HEK293 (cell line): ENCODE measurements at regions not wholly inside any gene's neighbourhood (a gene's known extent, or its start where the extent isn't known, plus 50 kb on each side); places are given as distances from the start of the nearest gene placed in this dataset.

Experiments used
- CTCF ChIA-PET: fragments of 350-600 bp; formaldehyde crosslinking; extraction: SDS; loops from one replicate; lab custom pipeline; 2021; ENCODE audit warnings: antibody characterized with exemption; lab: Yijun Ruan, JAX
- POLR2A ChIA-PET: fragments of 300-600 bp; formaldehyde crosslinking; extraction: SDS; loops from one replicate; lab custom pipeline; 2020; ENCODE audit warnings: antibody characterized with exemption, inconsistent platforms; lab: Yijun Ruan, JAX
- H3K27ac ChIP-seq: fragments of 200-500 bp; sonication (Bioruptor generic); 2 replicates; pipeline ENCODE4 v1.5.1; 2014; ENCODE audit warnings: low read depth, low read length, control low read depth, inconsistent platforms; ENCODE audit errors: extremely low read depth
- H3K36me3 ChIP-seq, 2 experiments: fragments of 200-500 bp in 1 of 2; sonication (Bioruptor generic) in 1 of 2; 1 replicate in 1 of 2; 2 replicates in 1 of 2; pipeline ENCODE4 v1.5.1; 2014 to 2017; ENCODE audit warnings: inconsistent platforms in 2 of 2, low read length in 2 of 2; ENCODE audit not compliant: control insufficient read depth in 2 of 2, insufficient read depth in 1 of 2
- H3K4me1 ChIP-seq: fragments of 200-500 bp; sonication (Bioruptor generic); 2 replicates; pipeline ENCODE4 v1.5.1; 2014; ENCODE audit warnings: mild to moderate bottlenecking, low read length, inconsistent platforms; ENCODE audit not compliant: control insufficient read depth, insufficient read depth
- H3K4me3 ChIP-seq: 2 replicates; pipeline ENCODE4 v1.5.1; 2011; ENCODE audit warnings: low read depth, mild to moderate bottlenecking, control low read depth, low read length, moderate library complexity
- H3K9me3 ChIP-seq: fragments of 200-500 bp; sonication (Bioruptor generic); 2 replicates; pipeline ENCODE4 v1.5.1; 2014; ENCODE audit warnings: low read depth, low read length, inconsistent platforms; ENCODE audit not compliant: control insufficient read depth, insufficient read depth
- HOXA7 ChIP-seq: sonication (generic); formaldehyde crosslinking; IDR thresholded peaks from 2 replicates; pipeline ENCODE4 v1.8.1; 2022; ENCODE audit warnings: missing genetic modification reagents, borderline replicate concordance
- INSM2 ChIP-seq: fragments of 450-650 bp; formaldehyde crosslinking; IDR thresholded peaks from 2 replicates; pipeline ENCODE4 v1.5.1; 2016; ENCODE audit warnings: missing biosample characterization, missing genetic modification characterization
- PRDM6 ChIP-seq: fragments of 450-650 bp; formaldehyde crosslinking; IDR thresholded peaks from 2 replicates; pipeline ENCODE4 v1.5.1; 2017; ENCODE audit warnings: missing biosample characterization, missing genetic modification characterization
- SP2 ChIP-seq: fragments of 450-650 bp; formaldehyde crosslinking; IDR thresholded peaks from 2 replicates; pipeline ENCODE4 v1.5.1; 2016; ENCODE audit warnings: missing biosample characterization, missing genetic modification characterization
- YY1 ChIP-seq: fragments of 450-650 bp; formaldehyde crosslinking; IDR thresholded peaks from 2 replicates; pipeline ENCODE4 v1.5.1; 2018; ENCODE audit warnings: missing biosample characterization, missing genetic modification characterization
- ZBTB48 ChIP-seq: fragments of 450-650 bp; formaldehyde crosslinking; IDR thresholded peaks from 2 replicates; pipeline ENCODE4 v1.5.1; 2016; ENCODE audit warnings: missing biosample characterization, missing genetic modification characterization
- ZFP69B ChIP-seq: fragments of 450-650 bp; formaldehyde crosslinking; IDR thresholded peaks from 2 replicates; pipeline ENCODE4 v1.5.1; 2016; ENCODE audit warnings: missing biosample characterization, missing genetic modification characterization
- ZNF121 ChIP-seq: fragments of 450-650 bp; formaldehyde crosslinking; IDR thresholded peaks from 2 replicates; pipeline ENCODE4 v1.5.1; 2016; ENCODE audit warnings: missing biosample characterization, missing genetic modification characterization
- ZNF350 ChIP-seq: fragments of 450-650 bp; formaldehyde crosslinking; IDR thresholded peaks from 2 replicates; pipeline ENCODE4 v1.5.0; 2017; ENCODE audit warnings: missing biosample characterization, mild to moderate bottlenecking, missing genetic modification characterization
- ZNF404 ChIP-seq: fragments of 450-650 bp; formaldehyde crosslinking; IDR thresholded peaks from 2 replicates; pipeline ENCODE4 v1.5.1; 2017; ENCODE audit warnings: missing biosample characterization, missing genetic modification characterization
- ZNF558 ChIP-seq: fragments of 450-650 bp; formaldehyde crosslinking; IDR thresholded peaks from 2 replicates; pipeline ENCODE4 v1.5.1; 2016; ENCODE audit warnings: missing biosample characterization, missing genetic modification characterization
- ZNF561 ChIP-seq: fragments of 450-650 bp; IDR thresholded peaks from 2 replicates; pipeline ENCODE4 v1.5.1; 2018; ENCODE audit warnings: missing biosample characterization, missing genetic modification characterization, borderline replicate concordance
- ZNF585B ChIP-seq: fragments of 450-650 bp; formaldehyde crosslinking; IDR thresholded peaks from 2 replicates; pipeline ENCODE4 v1.5.1; 2016; ENCODE audit warnings: missing biosample characterization, missing genetic modification characterization
- ZNF596 ChIP-seq: fragments of 450-650 bp; IDR thresholded peaks from 2 replicates; pipeline ENCODE4 v1.5.0; 2018; ENCODE audit warnings: missing biosample characterization, mild to moderate bottlenecking, missing genetic modification characterization, moderate library complexity
- ZNF645 ChIP-seq: fragments of 450-650 bp; formaldehyde crosslinking; IDR thresholded peaks from 2 replicates; pipeline ENCODE4; 2016; ENCODE audit warnings: missing biosample characterization, missing genetic modification characterization
- ZNF785 ChIP-seq: fragments of 450-650 bp; formaldehyde crosslinking; IDR thresholded peaks from 2 replicates; pipeline ENCODE4 v1.5.1; 2016; ENCODE audit warnings: missing biosample characterization, missing genetic modification characterization
- ZSCAN16 ChIP-seq: fragments of 450-650 bp; formaldehyde crosslinking; IDR thresholded peaks from 2 replicates; pipeline ENCODE4 v1.5.1; 2016; ENCODE audit warnings: missing biosample characterization, missing genetic modification characterization
- TF ChIP-seq, protein P1 (sequence below): fragments of 450-650 bp; formaldehyde crosslinking; IDR thresholded peaks from 2 replicates; pipeline ENCODE4 v1.5.1; 2016; ENCODE audit warnings: missing biosample characterization, missing genetic modification characterization, low read depth
- TF ChIP-seq, protein P2 (sequence below): fragments of 450-650 bp; formaldehyde crosslinking; IDR thresholded peaks from 2 replicates; pipeline ENCODE4 v1.5.1; 2016; ENCODE audit warnings: missing biosample characterization, missing genetic modification characterization
- TF ChIP-seq, protein P3 (sequence below): fragments of 450-650 bp; formaldehyde crosslinking; conservative IDR thresholded peaks from 2 replicates; pipeline ENCODE4 v1.5.1; 2016; ENCODE audit warnings: low read depth, missing biosample characterization, missing genetic modification characterization
- TF ChIP-seq, protein P4 (sequence below): fragments of 450-650 bp; formaldehyde crosslinking; IDR thresholded peaks from 2 replicates; pipeline ENCODE4 v1.5.1; 2016; ENCODE audit warnings: missing biosample characterization, missing genetic modification characterization

DNA sequence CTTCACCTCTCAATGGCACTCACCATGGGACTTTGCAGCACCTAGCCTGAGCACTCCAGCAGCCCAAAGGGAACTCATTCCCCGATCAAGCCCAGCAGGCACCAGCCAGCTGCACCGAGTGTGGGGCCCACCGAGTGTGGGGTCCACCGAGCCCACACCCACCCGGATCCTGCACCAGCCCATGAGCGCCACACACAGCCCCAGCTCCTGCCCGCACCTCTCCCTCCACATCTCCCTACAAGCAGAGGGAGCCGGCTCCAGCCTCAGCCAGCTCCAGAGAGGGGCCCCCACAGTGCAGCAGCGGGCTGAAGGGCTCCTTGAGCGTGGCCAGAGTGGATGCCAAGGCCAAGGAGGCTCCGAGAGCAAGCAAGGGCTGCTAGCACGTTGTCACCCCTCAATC lies 1182.4 kb downstream of the HACE1 start:
- Histone ChIP-seq H3K36me3 (no peaks in the 10 kb centered on the region), H3K4me1 (no peaks in the 10 kb centered on the region), H3K9me3 (no peaks in the 10 kb centered on the region), H3K27ac (no peak overlapping the region), H3K4me3 (no peak overlapping the region)
- CTCF ChIA-PET, result no interaction called here
- POLR2A ChIA-PET, result no interaction called here
- no peak for TF ChIP-seq ZNF785 (tag by site-specific recombination)
- TF ChIP-seq ZNF558 (tag by site-specific recombination), result no peak
- no peak for TF ChIP-seq ZNF121 (tag by site-specific recombination)
- TF ChIP-seq, protein P1, sequence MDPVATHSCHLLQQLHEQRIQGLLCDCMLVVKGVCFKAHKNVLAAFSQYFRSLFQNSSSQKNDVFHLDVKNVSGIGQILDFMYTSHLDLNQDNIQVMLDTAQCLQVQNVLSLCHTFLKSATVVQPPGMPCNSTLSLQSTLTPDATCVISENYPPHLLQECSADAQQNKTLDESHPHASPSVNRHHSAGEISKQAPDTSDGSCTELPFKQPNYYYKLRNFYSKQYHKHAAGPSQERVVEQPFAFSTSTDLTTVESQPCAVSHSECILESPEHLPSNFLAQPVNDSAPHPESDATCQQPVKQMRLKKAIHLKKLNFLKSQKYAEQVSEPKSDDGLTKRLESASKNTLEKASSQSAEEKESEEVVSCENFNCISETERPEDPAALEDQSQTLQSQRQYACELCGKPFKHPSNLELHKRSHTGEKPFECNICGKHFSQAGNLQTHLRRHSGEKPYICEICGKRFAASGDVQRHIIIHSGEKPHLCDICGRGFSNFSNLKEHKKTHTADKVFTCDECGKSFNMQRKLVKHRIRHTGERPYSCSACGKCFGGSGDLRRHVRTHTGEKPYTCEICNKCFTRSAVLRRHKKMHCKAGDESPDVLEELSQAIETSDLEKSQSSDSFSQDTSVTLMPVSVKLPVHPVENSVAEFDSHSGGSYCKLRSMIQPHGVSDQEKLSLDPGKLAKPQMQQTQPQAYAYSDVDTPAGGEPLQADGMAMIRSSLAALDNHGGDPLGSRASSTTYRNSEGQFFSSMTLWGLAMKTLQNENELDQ (tag by site-specific recombination), result no peak
- no peak for TF ChIP-seq HOXA7 (CRISPR knock-in tag)
- no peak for TF ChIP-seq ZSCAN16 (tag by site-specific recombination)
- TF ChIP-seq ZNF585B (tag by site-specific recombination), result no peak
- TF ChIP-seq ZFP69B (tag by site-specific recombination), result no peak

DNA sequence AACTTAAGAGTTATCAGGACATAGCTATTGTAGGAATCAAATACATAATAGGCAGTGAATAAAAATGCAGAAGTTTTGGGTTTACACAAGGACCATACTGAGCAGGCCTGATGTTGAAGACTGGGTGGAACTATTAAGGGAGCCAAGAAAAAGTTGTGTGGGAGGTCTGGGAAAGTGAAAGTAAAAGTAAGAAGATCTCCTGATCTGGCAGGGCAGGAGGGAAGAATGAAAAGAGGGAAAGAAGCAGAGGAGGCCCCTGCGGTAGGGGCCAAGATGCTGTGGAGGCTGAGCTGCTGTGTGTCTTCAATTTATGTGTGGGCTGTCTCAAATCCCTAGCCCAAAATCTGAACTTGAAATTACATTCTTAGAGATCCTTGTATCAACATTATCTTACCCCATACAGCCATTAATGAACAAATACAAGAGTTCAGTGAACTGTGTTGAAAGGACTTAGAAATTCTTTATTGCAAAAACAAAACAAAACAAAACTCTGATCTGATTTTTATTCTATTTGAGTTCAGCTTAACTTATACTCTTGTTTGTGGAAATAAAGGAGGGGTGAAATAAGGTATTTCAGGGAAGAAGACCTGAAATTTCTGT lies 1183.8 kb downstream of the HACE1 start:
- CTCF ChIA-PET, result no interaction called here
- POLR2A ChIA-PET, result no interaction called here
- no peaks in the 10 kb centered on the region for H3K4me1 ChIP-seq
- no peak overlapping the region for H3K27ac ChIP-seq
- H3K36me3 ChIP-seq, result no peaks in the 10 kb centered on the region
- H3K4me3 ChIP-seq, result no peak overlapping the region
- no peaks in the 10 kb centered on the region for H3K9me3 ChIP-seq
- TF ChIP-seq SP2 (tag by site-specific recombination), result no peak
- TF ChIP-seq YY1, result no peak
- TF ChIP-seq ZBTB48 (tag by site-specific recombination), result no peak
- TF ChIP-seq, protein P2, sequence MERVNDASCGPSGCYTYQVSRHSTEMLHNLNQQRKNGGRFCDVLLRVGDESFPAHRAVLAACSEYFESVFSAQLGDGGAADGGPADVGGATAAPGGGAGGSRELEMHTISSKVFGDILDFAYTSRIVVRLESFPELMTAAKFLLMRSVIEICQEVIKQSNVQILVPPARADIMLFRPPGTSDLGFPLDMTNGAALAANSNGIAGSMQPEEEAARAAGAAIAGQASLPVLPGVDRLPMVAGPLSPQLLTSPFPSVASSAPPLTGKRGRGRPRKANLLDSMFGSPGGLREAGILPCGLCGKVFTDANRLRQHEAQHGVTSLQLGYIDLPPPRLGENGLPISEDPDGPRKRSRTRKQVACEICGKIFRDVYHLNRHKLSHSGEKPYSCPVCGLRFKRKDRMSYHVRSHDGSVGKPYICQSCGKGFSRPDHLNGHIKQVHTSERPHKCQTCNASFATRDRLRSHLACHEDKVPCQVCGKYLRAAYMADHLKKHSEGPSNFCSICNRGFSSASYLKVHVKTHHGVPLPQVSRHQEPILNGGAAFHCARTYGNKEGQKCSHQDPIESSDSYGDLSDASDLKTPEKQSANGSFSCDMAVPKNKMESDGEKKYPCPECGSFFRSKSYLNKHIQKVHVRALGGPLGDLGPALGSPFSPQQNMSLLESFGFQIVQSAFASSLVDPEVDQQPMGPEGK (tag by site-specific recombination), result no peak
- no peak for TF ChIP-seq PRDM6
- TF ChIP-seq, protein P3, sequence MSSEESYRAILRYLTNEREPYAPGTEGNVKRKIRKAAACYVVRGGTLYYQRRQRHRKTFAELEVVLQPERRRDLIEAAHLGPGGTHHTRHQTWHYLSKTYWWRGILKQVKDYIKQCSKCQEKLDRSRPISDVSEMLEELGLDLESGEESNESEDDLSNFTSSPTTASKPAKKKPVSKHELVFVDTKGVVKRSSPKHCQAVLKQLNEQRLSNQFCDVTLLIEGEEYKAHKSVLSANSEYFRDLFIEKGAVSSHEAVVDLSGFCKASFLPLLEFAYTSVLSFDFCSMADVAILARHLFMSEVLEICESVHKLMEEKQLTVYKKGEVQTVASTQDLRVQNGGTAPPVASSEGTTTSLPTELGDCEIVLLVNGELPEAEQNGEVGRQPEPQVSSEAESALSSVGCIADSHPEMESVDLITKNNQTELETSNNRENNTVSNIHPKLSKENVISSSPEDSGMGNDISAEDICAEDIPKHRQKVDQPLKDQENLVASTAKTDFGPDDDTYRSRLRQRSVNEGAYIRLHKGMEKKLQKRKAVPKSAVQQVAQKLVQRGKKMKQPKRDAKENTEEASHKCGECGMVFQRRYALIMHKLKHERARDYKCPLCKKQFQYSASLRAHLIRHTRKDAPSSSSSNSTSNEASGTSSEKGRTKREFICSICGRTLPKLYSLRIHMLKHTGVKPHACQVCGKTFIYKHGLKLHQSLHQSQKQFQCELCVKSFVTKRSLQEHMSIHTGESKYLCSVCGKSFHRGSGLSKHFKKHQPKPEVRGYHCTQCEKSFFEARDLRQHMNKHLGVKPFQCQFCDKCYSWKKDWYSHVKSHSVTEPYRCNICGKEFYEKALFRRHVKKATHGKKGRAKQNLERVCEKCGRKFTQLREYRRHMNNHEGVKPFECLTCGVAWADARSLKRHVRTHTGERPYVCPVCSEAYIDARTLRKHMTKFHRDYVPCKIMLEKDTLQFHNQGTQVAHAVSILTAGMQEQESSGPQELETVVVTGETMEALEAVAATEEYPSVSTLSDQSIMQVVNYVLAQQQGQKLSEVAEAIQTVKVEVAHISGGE (tag by site-specific recombination), result no peak
- no peak for TF ChIP-seq ZNF645 (tag by site-specific recombination)
- TF ChIP-seq ZNF404 (tag by site-specific recombination), result no peak
- no peak for TF ChIP-seq ZNF596 (tag by site-specific recombination)
- no peak for TF ChIP-seq INSM2 (tag by site-specific recombination)
- TF ChIP-seq, protein P4, sequence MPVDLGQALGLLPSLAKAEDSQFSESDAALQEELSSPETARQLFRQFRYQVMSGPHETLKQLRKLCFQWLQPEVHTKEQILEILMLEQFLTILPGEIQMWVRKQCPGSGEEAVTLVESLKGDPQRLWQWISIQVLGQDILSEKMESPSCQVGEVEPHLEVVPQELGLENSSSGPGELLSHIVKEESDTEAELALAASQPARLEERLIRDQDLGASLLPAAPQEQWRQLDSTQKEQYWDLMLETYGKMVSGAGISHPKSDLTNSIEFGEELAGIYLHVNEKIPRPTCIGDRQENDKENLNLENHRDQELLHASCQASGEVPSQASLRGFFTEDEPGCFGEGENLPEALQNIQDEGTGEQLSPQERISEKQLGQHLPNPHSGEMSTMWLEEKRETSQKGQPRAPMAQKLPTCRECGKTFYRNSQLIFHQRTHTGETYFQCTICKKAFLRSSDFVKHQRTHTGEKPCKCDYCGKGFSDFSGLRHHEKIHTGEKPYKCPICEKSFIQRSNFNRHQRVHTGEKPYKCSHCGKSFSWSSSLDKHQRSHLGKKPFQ (tag by site-specific recombination), result no peak
- TF ChIP-seq ZNF350 (tag by site-specific recombination), result no peak
- no peak for TF ChIP-seq ZNF561
